HEK293T (cell line): ENCODE measurements at regions not wholly inside any gene's neighbourhood (a gene's known extent, or its start where the extent isn't known, plus 50 kb on each side); places are given as distances from the start of the nearest gene placed in this dataset.

Source experiments
- CTCF ChIA-PET: fragments of 350-600 bp; formaldehyde crosslinking; extraction: SDS; loops from one replicate; lab custom pipeline; 2021; ENCODE audit warnings: antibody characterized with exemption, inconsistent platforms; lab: Yijun Ruan, JAX
- POLR2A ChIA-PET: fragments of 350-600 bp; formaldehyde crosslinking; extraction: SDS; loops from one replicate; lab custom pipeline; 2020; ENCODE audit warnings: antibody characterized with exemption, inconsistent platforms; lab: Yijun Ruan, JAX
- DNase-seq: peaks from one replicate; pipeline ENCODE4 v3.0.0; 2012; ENCODE audit warnings: mixed read lengths; ENCODE audit errors: extremely low spot score
- ARNT ChIP-seq: fragments of 450-650 bp; IDR thresholded peaks from 2 replicates; pipeline ENCODE4 v1.6.1; 2017; ENCODE audit warnings: mild to moderate bottlenecking
- BHLHE40 ChIP-seq: fragments of 450-650 bp; IDR thresholded peaks from 2 replicates; pipeline ENCODE4 v1.6.1; 2016; ENCODE audit warnings: mild to moderate bottlenecking, moderate library complexity, borderline replicate concordance
- CTBP1 ChIP-seq: fragments of 450-650 bp; IDR thresholded peaks from 2 replicates; pipeline ENCODE4 v1.6.1; 2016; ENCODE audit warnings: borderline replicate concordance
- ELF4 ChIP-seq: fragments of 450-650 bp; IDR thresholded peaks from 2 replicates; pipeline ENCODE4 v1.6.1; 2017; ENCODE audit warnings: antibody characterized with exemption
- FOXA1 ChIP-seq: fragments of 450-650 bp; IDR thresholded peaks from 2 replicates; pipeline ENCODE4 v1.6.1; 2016; ENCODE audit warnings: mild to moderate bottlenecking
- FOXK2 ChIP-seq: fragments of 450-650 bp; IDR thresholded peaks from 2 replicates; pipeline ENCODE4 v1.6.1; 2016; ENCODE audit warnings: mild to moderate bottlenecking
- FOXM1 ChIP-seq: fragments of 450-650 bp; IDR thresholded peaks from 2 replicates; pipeline ENCODE4 v1.6.1; 2017; ENCODE audit warnings: mild to moderate bottlenecking, borderline replicate concordance
- HDGF ChIP-seq: fragments of 450-650 bp; IDR thresholded peaks from 2 replicates; pipeline ENCODE4 v1.6.1; 2017; ENCODE audit warnings: antibody characterized with exemption, borderline replicate concordance
- L3MBTL2 ChIP-seq: fragments of 450-650 bp; conservative IDR thresholded peaks from 2 replicates; pipeline ENCODE4 v1.6.1; 2016; ENCODE audit warnings: mild to moderate bottlenecking
- LEF1 ChIP-seq: fragments of 450-650 bp; IDR thresholded peaks from 2 replicates; pipeline ENCODE4 v1.6.1; 2017; ENCODE audit warnings: mild to moderate bottlenecking, borderline replicate concordance
- NFRKB ChIP-seq: fragments of 450-650 bp; IDR thresholded peaks from 2 replicates; pipeline ENCODE4 v1.6.1; 2016; ENCODE audit warnings: mild to moderate bottlenecking, moderate library complexity
- PKNOX1 ChIP-seq: fragments of 450-650 bp; IDR thresholded peaks from 2 replicates; pipeline ENCODE4 v1.6.1; 2016
- SP1 ChIP-seq: fragments of 450-650 bp; IDR thresholded peaks from 2 replicates; pipeline ENCODE4 v1.6.1; 2017
- SUZ12 ChIP-seq: fragments of 450-650 bp; IDR thresholded peaks from 2 replicates; pipeline ENCODE4 v1.6.1; 2016; ENCODE audit warnings: mild to moderate bottlenecking
- TARDBP ChIP-seq: fragments of 450-650 bp; IDR thresholded peaks from 2 replicates; pipeline ENCODE4 v1.6.1; 2016
- ZNF384 ChIP-seq: fragments of 450-650 bp; IDR thresholded peaks from 2 replicates; pipeline ENCODE4 v1.6.1; 2016

- DNase-seq: no peak
- POLR2A ChIA-PET: no interaction called here
Observed at GRCh38 chr3:168475704-168476103, 380.0 kb upstream of the GOLIM4 start.

GRCh38 chr3:168473334-168473890, 377.7 kb upstream of the GOLIM4 start:
- DNase-seq: no peak
- ChIA-PET CTCF (interaction anchor here (0.6 kb wide), 1 partner anchor 296 kb away, joined by 4 read pairs; no protein-coding TSS in a partner anchor), POLR2A (no interaction called here)
- no peak for TF ChIP-seq ZNF384
- no peak for TF ChIP-seq PKNOX1
- TF ChIP-seq LEF1: no peak
- TF ChIP-seq L3MBTL2: no peak
- no peak for TF ChIP-seq FOXA1
- TF ChIP-seq FOXM1: no peak
- no peak for TF ChIP-seq NFRKB
- TF ChIP-seq ELF4: no peak
- TF ChIP-seq CTBP1: no peak
- no peak for TF ChIP-seq BHLHE40
- no peak for TF ChIP-seq SUZ12

More at GRCh38 chr3:168475704-168476103, 380.0 kb upstream of the GOLIM4 start:
- TF ChIP-seq TARDBP: no peak
- no peak for TF ChIP-seq SUZ12
- no peak for TF ChIP-seq ZNF384
- TF ChIP-seq ELF4: no peak
- TF ChIP-seq NFRKB: no peak
- no peak for TF ChIP-seq LEF1
- TF ChIP-seq HDGF: no peak
- no peak for TF ChIP-seq PKNOX1
- no peak for TF ChIP-seq FOXK2
- no peak for TF ChIP-seq CTBP1
- TF ChIP-seq FOXA1: no peak
- no peak for TF ChIP-seq ARNT
- no peak for TF ChIP-seq FOXM1
- no peak for TF ChIP-seq L3MBTL2
- TF ChIP-seq SP1: no peak
- no peak for TF ChIP-seq BHLHE40
- CTCF ChIA-PET: no interaction called here

GRCh38 chr3:168472783-168473182, 377.1 kb upstream of the GOLIM4 start:
- no peak for DNase-seq
- no peak for TF ChIP-seq NFRKB
- TF ChIP-seq ARNT: no peak
- no peak for TF ChIP-seq SUZ12
- TF ChIP-seq LEF1: no peak
- TF ChIP-seq BHLHE40: no peak
- TF ChIP-seq L3MBTL2: no peak
- TF ChIP-seq TARDBP: no peak
- no peak for TF ChIP-seq FOXA1
- no peak for TF ChIP-seq FOXK2
- TF ChIP-seq HDGF: no peak
- TF ChIP-seq SP1: no peak
- no peak for TF ChIP-seq ELF4
- no peak for TF ChIP-seq CTBP1
- TF ChIP-seq PKNOX1: no peak
- no peak for TF ChIP-seq ZNF384
- TF ChIP-seq FOXM1: no peak
- ChIA-PET POLR2A (no interaction called here), CTCF (no interaction called here)

GRCh38 chr3:168470380-168470779, 374.7 kb upstream of the GOLIM4 start:
- no peak for TF ChIP-seq HDGF
- TF ChIP-seq ARNT: no peak
- no peak for TF ChIP-seq CTBP1
- TF ChIP-seq SUZ12: no peak
- no peak for TF ChIP-seq L3MBTL2
- no peak for TF ChIP-seq BHLHE40
- TF ChIP-seq TARDBP: no peak
- TF ChIP-seq FOXK2: no peak
- TF ChIP-seq NFRKB: no peak
- no peak for TF ChIP-seq LEF1
- TF ChIP-seq PKNOX1: no peak
- TF ChIP-seq ELF4: no peak
- TF ChIP-seq ZNF384: no peak
- no peak for TF ChIP-seq FOXM1
- POLR2A ChIA-PET: no interaction called here

GRCh38 chr3:168469436-168469835, 373.7 kb upstream of the GOLIM4 start:
- no peak for DNase-seq
- ChIA-PET CTCF (no interaction called here), POLR2A (no interaction called here)
- TF ChIP-seq L3MBTL2: no peak
- TF ChIP-seq NFRKB: no peak

More at GRCh38 chr3:168470380-168470779, 374.7 kb upstream of the GOLIM4 start:
- DNase-seq: no peak
- CTCF ChIA-PET: no interaction called here

GRCh38 chr3:168467115-168467714, 371.5 kb upstream of the GOLIM4 start:
- TF ChIP-seq L3MBTL2 (no peak), FOXM1 (no peak), LEF1 (no peak), CTBP1 (no peak), FOXK2 (no peak), NFRKB (no peak), HDGF (no peak), ZNF384 (no peak), PKNOX1 (no peak), ELF4 (no peak)
- peak; percentile 13 for DNase-seq
- CTCF ChIA-PET: no interaction called here
- POLR2A ChIA-PET: no interaction called here
